NB4 (cell line): ENCODE measurements at regions not wholly inside any gene's neighbourhood (a gene's known extent, or its start where the extent isn't known, plus 50 kb on each side); places are given as distances from the start of the nearest gene placed in this dataset.

Experiments
- MYC ChIP-seq: IDR thresholded peaks from 2 replicates; pipeline ENCODE4 v1.6.1; 2011; ENCODE audit warnings: low read depth, low read length
- POLR2A ChIP-seq: IDR thresholded peaks from 2 replicates; pipeline ENCODE4 v1.6.1; 2011; ENCODE audit warnings: mild to moderate bottlenecking; ENCODE audit not compliant: insufficient read length; ENCODE audit errors: extremely low read depth
- TF ChIP-seq, protein P1 (sequence below): IDR thresholded peaks from one replicate; pipeline ENCODE4 v1.5.1; 2012; ENCODE audit warnings: low read depth, low read length
- TF ChIP-seq, protein P2 (sequence below): IDR thresholded peaks from 2 replicates; pipeline ENCODE4 v1.6.1; 2011; ENCODE audit warnings: low read depth, low read length

DNA sequence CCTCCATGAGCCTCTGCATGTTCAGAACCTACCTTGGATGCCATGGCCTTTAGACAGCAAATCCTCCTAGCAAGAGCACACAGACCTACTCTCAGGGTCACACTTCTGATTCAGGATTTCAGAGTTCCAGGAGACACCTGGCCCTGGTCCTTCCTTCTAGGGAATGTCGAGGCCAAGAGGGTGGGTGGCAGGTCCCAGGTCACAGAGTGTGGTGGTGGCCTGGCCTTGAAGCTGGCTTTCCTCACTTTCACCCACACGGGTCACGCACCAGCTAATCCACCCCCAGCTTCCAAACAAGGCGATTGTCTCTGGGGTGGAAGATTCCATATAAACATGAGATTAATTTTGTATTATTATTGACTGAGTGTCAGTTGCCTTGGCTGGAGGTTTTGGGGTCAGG, 328.3 kb upstream of the RTL1 start:
- TF ChIP-seq, protein P1, sequence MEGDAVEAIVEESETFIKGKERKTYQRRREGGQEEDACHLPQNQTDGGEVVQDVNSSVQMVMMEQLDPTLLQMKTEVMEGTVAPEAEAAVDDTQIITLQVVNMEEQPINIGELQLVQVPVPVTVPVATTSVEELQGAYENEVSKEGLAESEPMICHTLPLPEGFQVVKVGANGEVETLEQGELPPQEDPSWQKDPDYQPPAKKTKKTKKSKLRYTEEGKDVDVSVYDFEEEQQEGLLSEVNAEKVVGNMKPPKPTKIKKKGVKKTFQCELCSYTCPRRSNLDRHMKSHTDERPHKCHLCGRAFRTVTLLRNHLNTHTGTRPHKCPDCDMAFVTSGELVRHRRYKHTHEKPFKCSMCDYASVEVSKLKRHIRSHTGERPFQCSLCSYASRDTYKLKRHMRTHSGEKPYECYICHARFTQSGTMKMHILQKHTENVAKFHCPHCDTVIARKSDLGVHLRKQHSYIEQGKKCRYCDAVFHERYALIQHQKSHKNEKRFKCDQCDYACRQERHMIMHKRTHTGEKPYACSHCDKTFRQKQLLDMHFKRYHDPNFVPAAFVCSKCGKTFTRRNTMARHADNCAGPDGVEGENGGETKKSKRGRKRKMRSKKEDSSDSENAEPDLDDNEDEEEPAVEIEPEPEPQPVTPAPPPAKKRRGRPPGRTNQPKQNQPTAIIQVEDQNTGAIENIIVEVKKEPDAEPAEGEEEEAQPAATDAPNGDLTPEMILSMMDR, result no peak
- TF ChIP-seq POLR2A, result no peak
- no peak for TF ChIP-seq MYC
- TF ChIP-seq, protein P2, sequence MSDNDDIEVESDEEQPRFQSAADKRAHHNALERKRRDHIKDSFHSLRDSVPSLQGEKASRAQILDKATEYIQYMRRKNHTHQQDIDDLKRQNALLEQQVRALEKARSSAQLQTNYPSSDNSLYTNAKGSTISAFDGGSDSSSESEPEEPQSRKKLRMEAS, result no peak
